Trophoblast cell (in vitro differentiated cells and primary cell): ENCODE measurements at regions not wholly inside any gene's neighbourhood (a gene's known extent, or its start where the extent isn't known, plus 50 kb on each side); places are given as distances from the start of the nearest gene placed in this dataset.
"Not testable (repeated sequence)": the region's sequence is repeated elsewhere in the genome, so short reads cannot be mapped to it uniquely, and the experiment has no call there.

Experiments
- DNase-seq, 2 donors: peaks; one replicate each; pipeline ENCODE4 v3.0.0-alpha.2; 2016
- H2AFZ ChIP-seq: 2 replicates; pipeline ENCODE4 v1.6.1; 2013; ENCODE audit warnings: low read length, moderate library complexity, mild to moderate bottlenecking; ENCODE audit not compliant: insufficient read depth, poor library complexity
- H2AK5ac ChIP-seq: 2 replicates; pipeline ENCODE4 v1.6.1; 2013; ENCODE audit warnings: mild to moderate bottlenecking, low read length
- H2BK120ac ChIP-seq: 2 replicates; pipeline ENCODE4 v1.6.1; 2013; ENCODE audit warnings: low read length, mild to moderate bottlenecking, moderate library complexity; ENCODE audit not compliant: insufficient read depth, poor library complexity
- H2BK12ac ChIP-seq: 2 replicates; pipeline ENCODE4 v1.6.1; 2013; ENCODE audit warnings: mild to moderate bottlenecking, low read length, moderate library complexity
- H2BK5ac ChIP-seq: 2 replicates; pipeline ENCODE4 v1.6.1; 2013; ENCODE audit warnings: low read length, low read depth, moderate library complexity, mild to moderate bottlenecking; ENCODE audit not compliant: poor library complexity
- H3K14ac ChIP-seq: 2 replicates; pipeline ENCODE4 v1.6.1; 2013; ENCODE audit warnings: mild to moderate bottlenecking, low read length
- H3K18ac ChIP-seq: 2 replicates; pipeline ENCODE4 v1.6.1; 2013; ENCODE audit warnings: mild to moderate bottlenecking, low read length
- H3K23ac ChIP-seq: 2 replicates; pipeline ENCODE4 v1.6.1; 2013; ENCODE audit warnings: low read length
- H3K27ac ChIP-seq: 2 replicates; pipeline ENCODE4 v1.5.1; 2013; ENCODE audit warnings: low read depth, mild to moderate bottlenecking, inconsistent platforms, low read length, moderate library complexity
- H3K27me3 ChIP-seq: 2 replicates; pipeline ENCODE4 v1.6.1; 2013; ENCODE audit warnings: inconsistent platforms, mild to moderate bottlenecking, low read length, moderate library complexity; ENCODE audit not compliant: insufficient read depth
- H3K36me3 ChIP-seq, 2 experiments: 1 replicate in 1 of 2; 2 replicates in 1 of 2; pipeline ENCODE4 v1.6.1; 2013; ENCODE audit warnings: low read length in 2 of 2, mild to moderate bottlenecking in 2 of 2, moderate library complexity in 1 of 2; ENCODE audit not compliant: insufficient read depth in 2 of 2, control insufficient read depth in 1 of 2
- H3K4ac ChIP-seq: 2 replicates; pipeline ENCODE4 v1.6.1; 2013; ENCODE audit warnings: low read depth, mild to moderate bottlenecking, low read length, moderate library complexity
- H3K4me1 ChIP-seq, 2 experiments: 1 replicate in 1 of 2; 2 replicates in 1 of 2; pipeline ENCODE4 v1.6.1; 2013; ENCODE audit warnings: low read length in 2 of 2, mild to moderate bottlenecking in 2 of 2, moderate library complexity in 1 of 2; ENCODE audit not compliant: insufficient read depth in 2 of 2, control insufficient read depth in 1 of 2
- H3K4me2 ChIP-seq: 2 replicates; pipeline ENCODE4 v1.6.1; 2013; ENCODE audit warnings: inconsistent platforms, mild to moderate bottlenecking, low read length, moderate library complexity
- H3K4me3 ChIP-seq: 2 replicates; pipeline ENCODE4 v1.5.1; 2013; ENCODE audit warnings: mild to moderate bottlenecking, low read depth, low read length, inconsistent platforms
- H3K79me1 ChIP-seq: one replicate; pipeline ENCODE4 v1.6.1; 2013; ENCODE audit warnings: low read length
- H3K79me2 ChIP-seq: 2 replicates; pipeline ENCODE4 v1.6.1; 2013; ENCODE audit warnings: low read length, mild to moderate bottlenecking; ENCODE audit not compliant: control insufficient read depth, insufficient read depth, poor library complexity
- H3K9ac ChIP-seq: 2 replicates; pipeline ENCODE4 v1.6.1; 2013; ENCODE audit warnings: mild to moderate bottlenecking, low read length
- H3K9me3 ChIP-seq: 2 replicates; pipeline ENCODE4 v1.6.1; 2013; ENCODE audit warnings: low read depth, mild to moderate bottlenecking, control low read depth, inconsistent platforms, low read length; ENCODE audit not compliant: insufficient read depth
- H4K12ac ChIP-seq: 2 replicates; pipeline ENCODE4 v1.6.1; 2013; ENCODE audit warnings: low read depth, mild to moderate bottlenecking, low read length, moderate library complexity
- H4K8ac ChIP-seq: 2 replicates; pipeline ENCODE4 v1.6.1; 2013; ENCODE audit warnings: low read depth, mild to moderate bottlenecking, low read length, moderate library complexity
- H4K91ac ChIP-seq: one replicate; pipeline ENCODE4 v1.6.1; 2013; ENCODE audit warnings: low read depth, mild to moderate bottlenecking, low read length, moderate library complexity
- WGBS: extraction: QIAGEN DNeasy Blood & Tissue Kit; methylation state at CpG from one replicate; pipeline ENCODE4 v1.1.7; 2013; ENCODE audit warnings: missing lambda C conversion rate; ENCODE audit not compliant: insufficient read length, insufficient coverage; ENCODE audit errors: extremely low coverage; 5-methylcytosine and 5-hydroxymethylcytosine counted together

DNA sequence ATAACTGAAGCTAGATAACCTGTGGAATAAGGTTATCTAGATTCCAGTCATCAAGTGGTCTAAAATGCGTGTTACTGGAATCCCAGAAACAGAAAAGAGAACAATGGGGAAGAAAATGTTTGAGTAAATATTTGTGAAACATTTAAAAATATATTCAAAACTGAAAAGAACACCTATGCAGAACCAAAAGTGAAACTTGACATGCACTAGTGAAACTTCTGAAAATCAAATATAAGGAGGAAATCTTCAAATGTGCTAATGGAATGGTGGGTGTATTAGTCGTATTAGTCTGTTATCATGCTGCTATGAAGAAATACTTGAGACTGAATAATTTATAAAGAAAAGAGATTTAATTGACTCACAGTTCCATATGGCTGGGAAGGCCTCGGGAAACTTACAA, 512.4 kb upstream of the KLHL4 start:
- H3K79me2 ChIP-seq, result no peaks in the 10 kb centered on the region
- DNase-seq, result no peak
- no peak overlapping the region for H4K8ac ChIP-seq
- no peak overlapping the region for H4K91ac ChIP-seq
- no peak overlapping the region for H2BK5ac ChIP-seq
- H3K9ac ChIP-seq, result no peak overlapping the region
- no peak overlapping the region for H3K4ac ChIP-seq
- no CpG with 5 or more reads among the region's 3 CpGs for WGBS
- H3K36me3 ChIP-seq, result no peaks in the 10 kb centered on the region
- no peaks in the 10 kb centered on the region for H3K79me1 ChIP-seq
- no peak overlapping the region for H3K4me2 ChIP-seq
- H2BK12ac ChIP-seq, result no peak overlapping the region
- H2AFZ ChIP-seq, result no peak overlapping the region
- no peak overlapping the region for H4K12ac ChIP-seq
- H3K27ac ChIP-seq, result no peak overlapping the region
- H3K9me3 ChIP-seq, result no peaks in the 10 kb centered on the region
- H3K18ac ChIP-seq, result no peak overlapping the region
- H3K27me3 ChIP-seq, result no peaks in the 10 kb centered on the region
- H3K14ac ChIP-seq, result no peak overlapping the region
- H2BK120ac ChIP-seq, result no peak overlapping the region
- no peak overlapping the region for H3K4me3 ChIP-seq
- no peaks in the 10 kb centered on the region for H3K4me1 ChIP-seq
- H3K23ac ChIP-seq, result no peak overlapping the region
- H2AK5ac ChIP-seq, result no peak overlapping the region

DNA sequence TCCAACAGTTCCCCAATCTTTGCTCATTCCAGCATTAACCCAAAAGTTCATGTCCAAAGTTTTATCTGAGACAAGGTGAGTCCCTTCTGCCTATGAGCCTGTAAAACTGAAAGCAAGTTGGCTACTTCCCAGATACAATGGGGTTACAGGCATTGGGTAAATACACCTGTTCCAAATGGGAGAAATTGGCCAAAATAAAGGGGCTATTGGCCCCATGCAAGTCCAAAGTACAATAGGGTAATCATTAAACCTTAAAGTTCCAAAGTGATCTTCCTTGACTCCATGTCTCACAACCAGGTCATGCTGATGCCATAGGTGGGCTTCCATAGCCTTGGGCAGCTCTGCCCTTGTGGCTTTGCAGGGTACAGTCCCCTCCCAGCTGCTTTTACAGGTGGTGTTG, 511.7 kb upstream of the KLHL4 start:
- Histone ChIP-seq H3K27me3 (no peaks in the 10 kb centered on the region), H3K4ac (no peak overlapping the region), H3K9me3 (no peaks in the 10 kb centered on the region), H3K4me1 (no peaks in the 10 kb centered on the region), H3K4me3 (no peak overlapping the region), H3K9ac (no peak overlapping the region), H3K23ac (no peak overlapping the region), H3K79me2 (no peaks in the 10 kb centered on the region), H2AFZ (no peak overlapping the region), H3K79me1 (no peaks in the 10 kb centered on the region), H4K91ac (no peak overlapping the region), H2BK120ac (no peak overlapping the region), H2BK5ac (no peak overlapping the region), H3K14ac (no peak overlapping the region), H3K18ac (no peak overlapping the region), H3K36me3 (no peaks in the 10 kb centered on the region), H3K27ac (no peak overlapping the region), H2BK12ac (no peak overlapping the region), H4K8ac (no peak overlapping the region), H4K12ac (no peak overlapping the region), H3K4me2 (no peak overlapping the region), H2AK5ac (no peak overlapping the region)
- DNase-seq, result no peak

DNA sequence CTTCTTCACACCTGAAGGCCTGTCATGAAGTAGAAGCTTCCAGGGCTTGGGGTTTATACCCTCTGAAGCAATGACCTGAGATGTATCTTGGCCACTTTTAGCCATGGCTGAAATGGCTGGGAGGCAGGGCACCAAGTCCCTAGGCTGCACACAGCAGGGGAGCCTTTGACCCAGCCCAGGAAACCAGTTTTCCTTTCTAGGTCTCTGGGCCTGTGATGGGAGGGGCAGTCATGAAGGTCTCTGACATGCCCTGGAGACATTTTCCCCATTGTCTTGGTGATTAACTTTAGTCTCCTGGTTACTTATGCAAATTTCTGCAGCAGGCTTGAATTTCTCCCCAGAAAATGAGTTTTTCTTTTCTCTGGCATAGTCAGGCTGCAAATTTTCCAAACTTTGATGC, 511.0 kb upstream of the KLHL4 start:
- H2AK5ac ChIP-seq, result no peak overlapping the region

DNA sequence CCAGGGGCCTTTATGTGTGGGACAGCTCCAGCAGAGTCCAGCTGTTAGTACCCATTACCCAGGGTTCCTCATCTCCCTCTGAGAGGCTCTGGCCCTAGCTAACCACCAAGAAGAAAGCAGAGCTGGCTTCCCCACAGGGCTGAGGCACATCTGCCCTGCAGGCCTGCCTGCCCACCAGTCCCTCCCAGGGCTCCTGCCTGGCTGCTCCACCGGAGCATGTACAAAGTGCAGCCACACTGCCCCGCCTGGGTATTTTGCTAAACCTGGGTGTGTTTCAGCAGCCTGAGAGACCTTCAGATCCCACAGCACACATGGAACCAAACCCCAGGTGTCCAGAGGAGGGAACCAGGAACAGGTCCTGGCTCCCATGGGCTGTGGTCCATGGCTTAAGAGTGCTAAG, 500.4 kb upstream of the KLHL4 start:
- Histone ChIP-seq H3K36me3 (no peaks in the 10 kb centered on the region), H2BK12ac (no peak overlapping the region), H4K8ac (no peak overlapping the region), H3K4me3 (no peak overlapping the region), H3K27ac (no peak overlapping the region), H3K9me3 (no peaks in the 10 kb centered on the region), H3K4me1 (no peaks in the 10 kb centered on the region), H2AFZ (no peak overlapping the region), H3K79me1 (no peaks in the 10 kb centered on the region), H3K9ac (no peak overlapping the region), H3K18ac (no peak overlapping the region), H4K12ac (no peak overlapping the region), H3K14ac (no peak overlapping the region), H4K91ac (no peak overlapping the region), H3K23ac (no peak overlapping the region), H3K4ac (no peak overlapping the region), H2BK5ac (no peak overlapping the region), H2AK5ac (no peak overlapping the region), H2BK120ac (no peak overlapping the region), H3K4me2 (no peak overlapping the region), H3K79me2 (no peaks in the 10 kb centered on the region), H3K27me3 (no peaks in the 10 kb centered on the region)
- WGBS, result no CpG with 5 or more reads among the region's 2 CpGs
- DNase-seq, result no peak

More for the DNA sequence above, 511.0 kb upstream of the KLHL4 start:
- Histone ChIP-seq H2BK12ac (no peak overlapping the region), H3K4me3 (no peak overlapping the region), H2BK120ac (no peak overlapping the region), H3K14ac (no peak overlapping the region), H3K79me2 (no peaks in the 10 kb centered on the region), H4K8ac (no peak overlapping the region), H3K18ac (no peak overlapping the region), H3K9ac (no peak overlapping the region), H3K36me3 (no peaks in the 10 kb centered on the region), H3K4me1 (no peaks in the 10 kb centered on the region), H4K91ac (no peak overlapping the region), H3K9me3 (no peaks in the 10 kb centered on the region), H3K27me3 (no peaks in the 10 kb centered on the region), H3K79me1 (no peaks in the 10 kb centered on the region), H3K4ac (no peak overlapping the region), H3K27ac (no peak overlapping the region), H2BK5ac (no peak overlapping the region), H2AFZ (no peak overlapping the region), H3K23ac (no peak overlapping the region), H4K12ac (no peak overlapping the region), H3K4me2 (no peak overlapping the region)
- DNase-seq, result no peak

DNA sequence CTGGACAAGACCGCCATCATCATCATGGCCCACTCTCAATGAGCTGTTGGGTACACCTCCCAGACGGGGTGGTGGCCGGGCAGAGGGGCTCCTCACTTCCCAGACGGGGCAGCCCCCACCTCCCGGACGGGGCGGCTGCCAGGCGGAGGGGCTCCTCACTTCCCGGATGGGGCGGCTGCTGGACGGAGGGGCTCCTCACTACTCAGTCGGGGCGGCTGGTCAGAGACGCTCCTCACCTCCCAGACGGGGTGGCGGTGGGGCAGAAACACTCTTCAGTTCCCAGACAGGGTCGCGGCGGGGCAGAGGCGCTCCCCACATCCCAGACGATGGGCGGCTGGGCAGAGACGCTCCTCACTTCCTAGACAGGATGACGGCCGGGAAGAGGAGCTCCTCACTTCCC, 484.5 kb upstream of the KLHL4 start:
- not testable (repeated sequence) for H3K18ac ChIP-seq, H3K9ac ChIP-seq, H2AFZ ChIP-seq, H3K23ac ChIP-seq, H3K79me2 ChIP-seq, H2BK12ac ChIP-seq, H3K9me3 ChIP-seq, H2AK5ac ChIP-seq, H2BK120ac ChIP-seq, H3K27me3 ChIP-seq, H3K14ac ChIP-seq, H4K8ac ChIP-seq, H3K4me3 ChIP-seq, H3K36me3 ChIP-seq, H3K27ac ChIP-seq, DNase-seq, H3K79me1 ChIP-seq, H3K4ac ChIP-seq, H2BK5ac ChIP-seq, H4K12ac ChIP-seq, H3K4me1 ChIP-seq, H4K91ac ChIP-seq, H3K4me2 ChIP-seq
- no CpG with 5 or more reads among the region's 25 CpGs for WGBS
